HL-60 (cell line): ENCODE measurements at regions not wholly inside any gene's neighbourhood (a gene's known extent, or its start where the extent isn't known, plus 50 kb on each side); places are given as distances from the start of the nearest gene placed in this dataset.

ENCODE experiments used
- CTCF ChIP-seq: IDR thresholded peaks from one replicate; pipeline ENCODE4 v1.5.1; 2011; ENCODE audit warnings: low read length, control low read depth, inconsistent platforms; ENCODE audit not compliant: insufficient read depth
- GABPA ChIP-seq: IDR thresholded peaks from 2 replicates; pipeline ENCODE4 v1.6.1; 2012; ENCODE audit warnings: low read depth
- POLR2AphosphoS5 ChIP-seq: IDR thresholded peaks from 2 replicates; pipeline ENCODE4 v1.6.1; 2012; ENCODE audit warnings: low read depth
- REST ChIP-seq: IDR thresholded peaks from 2 replicates; pipeline ENCODE4 v1.6.1; 2012; ENCODE audit warnings: low read depth; ENCODE audit not compliant: insufficient replicate concordance

GRCh38 chr12:47437570-47437969 lies 268.3 kb downstream of the RPAP3 start:
- TF ChIP-seq CTCF (no peak), REST (no peak), POLR2AphosphoS5 (no peak), GABPA (no peak)
